ENCODE measurements at regions not wholly inside any gene's neighbourhood (a gene's known extent, or its start where the extent isn't known, plus 50 kb on each side); places are given as distances from the start of the nearest gene placed in this dataset.

GRCh38 chr16:51573191-51573590 lies 422.1 kb upstream of the SALL1 start:
- H3K27ac Mint-ChIP-seq (ENCODE audit: unreplicated experiment), result no peak overlapping the region
- TF ChIP-seq, protein P1, sequence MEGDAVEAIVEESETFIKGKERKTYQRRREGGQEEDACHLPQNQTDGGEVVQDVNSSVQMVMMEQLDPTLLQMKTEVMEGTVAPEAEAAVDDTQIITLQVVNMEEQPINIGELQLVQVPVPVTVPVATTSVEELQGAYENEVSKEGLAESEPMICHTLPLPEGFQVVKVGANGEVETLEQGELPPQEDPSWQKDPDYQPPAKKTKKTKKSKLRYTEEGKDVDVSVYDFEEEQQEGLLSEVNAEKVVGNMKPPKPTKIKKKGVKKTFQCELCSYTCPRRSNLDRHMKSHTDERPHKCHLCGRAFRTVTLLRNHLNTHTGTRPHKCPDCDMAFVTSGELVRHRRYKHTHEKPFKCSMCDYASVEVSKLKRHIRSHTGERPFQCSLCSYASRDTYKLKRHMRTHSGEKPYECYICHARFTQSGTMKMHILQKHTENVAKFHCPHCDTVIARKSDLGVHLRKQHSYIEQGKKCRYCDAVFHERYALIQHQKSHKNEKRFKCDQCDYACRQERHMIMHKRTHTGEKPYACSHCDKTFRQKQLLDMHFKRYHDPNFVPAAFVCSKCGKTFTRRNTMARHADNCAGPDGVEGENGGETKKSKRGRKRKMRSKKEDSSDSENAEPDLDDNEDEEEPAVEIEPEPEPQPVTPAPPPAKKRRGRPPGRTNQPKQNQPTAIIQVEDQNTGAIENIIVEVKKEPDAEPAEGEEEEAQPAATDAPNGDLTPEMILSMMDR (IDR thresholded peaks at IDR 0.05; ENCODE audit: partially characterized antibody, unreplicated experiment), result no peak
- H3K27me3 Mint-ChIP-seq (ENCODE audit: unreplicated experiment), result peaks cover 7% of the 10 kb centered on the region
- H3K9me3 Mint-ChIP-seq (ENCODE audit: unreplicated experiment), result no peaks in the 10 kb centered on the region
- H3K4me3 Mint-ChIP-seq (ENCODE audit: unreplicated experiment), result no peak overlapping the region
- no peak for DNase-seq
- peaks cover 2% of the 10 kb centered on the region for H3K4me1 Mint-ChIP-seq (ENCODE audit: low read depth, unreplicated experiment)
- no peaks in the 10 kb centered on the region for H3K36me3 Mint-ChIP-seq (ENCODE audit: unreplicated experiment)

GRCh38 chr16:51569203-51569931 lies 418.3 kb upstream of the SALL1 start:
- Mint-ChIP-seq H3K4me3 (ENCODE audit: unreplicated experiment) (no peak overlapping the region), H3K4me1 (ENCODE audit: low read depth, unreplicated experiment) (no peaks in the 10 kb centered on the region), H3K36me3 (ENCODE audit: unreplicated experiment) (no peaks in the 10 kb centered on the region), H3K27ac (ENCODE audit: unreplicated experiment) (no peak overlapping the region), H3K9me3 (ENCODE audit: unreplicated experiment) (no peaks in the 10 kb centered on the region), H3K27me3 (ENCODE audit: unreplicated experiment) (peaks cover 1% of the 10 kb centered on the region)
- TF ChIP-seq, protein P1 (IDR thresholded peaks at IDR 0.05; ENCODE audit: partially characterized antibody, unreplicated experiment), result no peak
- no peak for DNase-seq

GRCh38 chr16:51567911-51568310 lies 416.8 kb upstream of the SALL1 start:
- no peaks in the 10 kb centered on the region for H3K9me3 Mint-ChIP-seq (ENCODE audit: unreplicated experiment)
- no peak for DNase-seq

GRCh38 chr16:51565184-51565583 lies 414.1 kb upstream of the SALL1 start:
- no peak overlapping the region for H3K27ac Mint-ChIP-seq (ENCODE audit: unreplicated experiment)
- H3K4me3 Mint-ChIP-seq (ENCODE audit: unreplicated experiment), result no peak overlapping the region

More at GRCh38 chr16:51567911-51568310, 416.8 kb upstream of the SALL1 start:
- Mint-ChIP-seq H3K27me3 (ENCODE audit: unreplicated experiment) (peaks cover 1% of the 10 kb centered on the region), H3K27ac (ENCODE audit: unreplicated experiment) (no peak overlapping the region), H3K4me3 (ENCODE audit: unreplicated experiment) (no peak overlapping the region), H3K4me1 (ENCODE audit: low read depth, unreplicated experiment) (no peaks in the 10 kb centered on the region), H3K36me3 (ENCODE audit: unreplicated experiment) (no peaks in the 10 kb centered on the region)
- TF ChIP-seq, protein P1 (IDR thresholded peaks at IDR 0.05; ENCODE audit: partially characterized antibody, unreplicated experiment), result no peak

GRCh38 chr16:51562891-51563290 lies 411.8 kb upstream of the SALL1 start:
- TF ChIP-seq, protein P1 (IDR thresholded peaks at IDR 0.05; ENCODE audit: partially characterized antibody, unreplicated experiment), result no peak

More at GRCh38 chr16:51565184-51565583, 414.1 kb upstream of the SALL1 start:
- no peak for DNase-seq
- no peaks in the 10 kb centered on the region for H3K9me3 Mint-ChIP-seq (ENCODE audit: unreplicated experiment)
- H3K27me3 Mint-ChIP-seq (ENCODE audit: unreplicated experiment), result no peaks in the 10 kb centered on the region
- H3K36me3 Mint-ChIP-seq (ENCODE audit: unreplicated experiment), result no peaks in the 10 kb centered on the region
- H3K4me1 Mint-ChIP-seq (ENCODE audit: low read depth, unreplicated experiment), result no peaks in the 10 kb centered on the region
- TF ChIP-seq, protein P1 (IDR thresholded peaks at IDR 0.05; ENCODE audit: partially characterized antibody, unreplicated experiment), result no peak

More at GRCh38 chr16:51562891-51563290, 411.8 kb upstream of the SALL1 start:
- Mint-ChIP-seq H3K27me3 (ENCODE audit: unreplicated experiment) (peaks cover 3% of the 10 kb centered on the region), H3K9me3 (ENCODE audit: unreplicated experiment) (no peaks in the 10 kb centered on the region), H3K4me3 (ENCODE audit: unreplicated experiment) (no peak overlapping the region), H3K36me3 (ENCODE audit: unreplicated experiment) (no peaks in the 10 kb centered on the region), H3K4me1 (ENCODE audit: low read depth, unreplicated experiment) (peaks cover 7% of the 10 kb centered on the region), H3K27ac (ENCODE audit: unreplicated experiment) (no peak overlapping the region)
- no peak for DNase-seq

All from glutamatergic neuron (in vitro differentiated cells).